ENCODE measurements at regions not wholly inside any gene's neighbourhood (a gene's known extent, or its start where the extent isn't known, plus 50 kb on each side); places are given as distances from the start of the nearest gene placed in this dataset.

- no peak for TF ChIP-seq CTCF (optimal IDR thresholded peaks at IDR 0.05 in 1 of 3, IDR thresholded peaks at IDR 0.05 in 1 of 3, conservative IDR thresholded peaks at IDR 0.05 in 1 of 3; ENCODE audit: extremely low read depth in 1 of 3, insufficient read depth in 2 of 3, low read length in 3 of 3)
- TF ChIP-seq EZH2 (IDR thresholded peaks at IDR 0.05; ENCODE audit: low read length), result no peak
Observed at GRCh38 chr14:54182419-54183045, 214.3 kb upstream of the CDKN3 start.
